ENCODE measurements at regions not wholly inside any gene's neighbourhood (a gene's known extent, or its start where the extent isn't known, plus 50 kb on each side); places are given as distances from the start of the nearest gene placed in this dataset.

DNA sequence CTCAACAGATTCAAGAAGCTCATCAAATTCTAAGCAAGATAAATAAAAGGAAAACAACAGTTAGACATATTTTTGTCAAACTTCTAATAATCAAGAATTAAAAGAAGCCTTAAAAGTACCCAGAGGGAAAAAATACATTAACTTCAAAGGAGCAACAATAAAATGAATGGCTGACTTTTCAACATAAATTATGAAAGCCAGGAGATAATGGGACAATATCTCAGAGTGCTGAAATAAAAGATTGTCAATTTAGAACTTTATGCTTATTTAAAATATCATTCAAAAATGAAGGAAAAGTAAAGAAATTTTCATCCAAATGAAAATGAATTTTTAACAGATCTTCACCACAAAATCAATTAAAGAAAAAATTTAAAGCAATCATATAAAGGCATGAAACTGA, 108.5 kb upstream of the IL6 start:
- TF ChIP-seq, protein P1, sequence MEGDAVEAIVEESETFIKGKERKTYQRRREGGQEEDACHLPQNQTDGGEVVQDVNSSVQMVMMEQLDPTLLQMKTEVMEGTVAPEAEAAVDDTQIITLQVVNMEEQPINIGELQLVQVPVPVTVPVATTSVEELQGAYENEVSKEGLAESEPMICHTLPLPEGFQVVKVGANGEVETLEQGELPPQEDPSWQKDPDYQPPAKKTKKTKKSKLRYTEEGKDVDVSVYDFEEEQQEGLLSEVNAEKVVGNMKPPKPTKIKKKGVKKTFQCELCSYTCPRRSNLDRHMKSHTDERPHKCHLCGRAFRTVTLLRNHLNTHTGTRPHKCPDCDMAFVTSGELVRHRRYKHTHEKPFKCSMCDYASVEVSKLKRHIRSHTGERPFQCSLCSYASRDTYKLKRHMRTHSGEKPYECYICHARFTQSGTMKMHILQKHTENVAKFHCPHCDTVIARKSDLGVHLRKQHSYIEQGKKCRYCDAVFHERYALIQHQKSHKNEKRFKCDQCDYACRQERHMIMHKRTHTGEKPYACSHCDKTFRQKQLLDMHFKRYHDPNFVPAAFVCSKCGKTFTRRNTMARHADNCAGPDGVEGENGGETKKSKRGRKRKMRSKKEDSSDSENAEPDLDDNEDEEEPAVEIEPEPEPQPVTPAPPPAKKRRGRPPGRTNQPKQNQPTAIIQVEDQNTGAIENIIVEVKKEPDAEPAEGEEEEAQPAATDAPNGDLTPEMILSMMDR (IDR thresholded peaks at IDR 0.05; ENCODE audit: low read depth, low read length) = no peak
- H3K4me3 ChIP-seq (replicated peaks in 1 of 2; ENCODE audit: low read depth in 2 of 2, low read length in 2 of 2) = no peak overlapping the region
- DNase-seq (ENCODE audit: low read depth in 2 of 2) = no peak

DNA sequence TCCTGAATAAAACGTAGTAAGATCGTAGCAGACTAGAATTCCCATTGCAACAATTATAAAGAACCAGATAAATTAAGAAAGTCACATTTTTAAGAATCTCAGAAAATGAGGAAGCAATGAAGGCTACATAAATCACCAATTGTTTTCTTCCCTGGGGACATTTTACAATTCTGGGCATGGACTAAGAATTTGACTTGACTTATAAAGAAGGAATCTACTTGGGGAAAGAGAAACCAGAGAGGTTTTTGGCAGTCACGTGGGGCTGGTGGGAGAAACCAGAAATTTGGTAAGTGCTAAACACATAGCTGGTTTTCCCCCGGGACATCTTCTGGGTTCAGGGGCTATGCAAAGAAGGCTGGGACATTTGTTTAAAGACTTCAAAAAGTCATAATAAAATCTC, 109.8 kb upstream of the IL6 start:
- peak in 1 of 2 donors; percentile 49 for DNase-seq (ENCODE audit: low read depth in 2 of 2)
- TF ChIP-seq, protein P1 (IDR thresholded peaks at IDR 0.05; ENCODE audit: low read depth, low read length) = no peak
- H3K4me3 ChIP-seq (replicated peaks in 1 of 2; ENCODE audit: low read depth in 2 of 2, low read length in 2 of 2) = no peak overlapping the region

DNA sequence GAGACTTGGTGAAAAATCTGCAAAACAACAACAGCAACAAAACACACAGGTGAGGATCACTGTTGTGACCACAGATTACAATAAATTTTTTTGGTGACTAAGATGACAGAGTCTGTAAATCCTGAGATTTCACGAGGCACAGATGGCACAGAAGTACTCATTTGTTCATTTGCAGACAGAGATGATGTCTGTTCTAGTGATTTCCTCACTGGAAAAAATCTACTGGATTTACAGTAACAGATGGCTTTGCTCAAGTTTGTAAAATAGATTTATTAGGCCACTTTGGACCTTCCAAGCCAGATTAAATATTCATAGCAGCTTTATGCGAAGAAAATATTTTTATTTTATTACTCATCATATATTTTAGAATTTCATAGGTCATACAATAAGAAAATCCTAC, 113.5 kb upstream of the IL6 start:
- H3K4me3 ChIP-seq (replicated peaks in 1 of 2; ENCODE audit: low read depth in 2 of 2, low read length in 2 of 2) = no peak overlapping the region
- TF ChIP-seq, protein P1 (IDR thresholded peaks at IDR 0.05; ENCODE audit: low read depth, low read length) = no peak
- DNase-seq (ENCODE audit: low read depth in 2 of 2) = no peak

DNA sequence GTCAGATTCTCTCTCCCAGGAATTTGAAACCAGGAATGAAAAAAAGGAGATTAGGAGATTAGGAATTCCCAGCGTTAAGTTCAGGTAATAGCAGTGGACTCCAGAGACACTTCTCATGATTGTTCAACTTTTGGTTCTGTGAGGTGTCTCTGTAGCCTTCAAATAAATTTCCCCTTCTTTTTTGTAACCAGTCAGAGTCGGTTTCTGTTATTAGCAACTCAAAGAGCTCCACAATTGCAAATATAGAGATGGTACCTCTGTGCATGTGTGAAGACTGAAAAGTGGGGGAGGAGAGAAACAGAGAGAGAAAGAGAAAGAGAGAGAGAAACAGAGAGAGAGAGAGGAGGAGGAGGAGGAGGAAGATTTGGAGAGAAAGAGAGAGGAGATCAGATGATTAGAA, 112.8 kb upstream of the STEAP1B start:
- H3K4me3 ChIP-seq (replicated peaks in 1 of 2; ENCODE audit: low read depth in 2 of 2, low read length in 2 of 2) = no peak overlapping the region
- DNase-seq (ENCODE audit: low read depth in 2 of 2) = no peak
- TF ChIP-seq, protein P1 (IDR thresholded peaks at IDR 0.05; ENCODE audit: low read depth, low read length) = no peak

DNA sequence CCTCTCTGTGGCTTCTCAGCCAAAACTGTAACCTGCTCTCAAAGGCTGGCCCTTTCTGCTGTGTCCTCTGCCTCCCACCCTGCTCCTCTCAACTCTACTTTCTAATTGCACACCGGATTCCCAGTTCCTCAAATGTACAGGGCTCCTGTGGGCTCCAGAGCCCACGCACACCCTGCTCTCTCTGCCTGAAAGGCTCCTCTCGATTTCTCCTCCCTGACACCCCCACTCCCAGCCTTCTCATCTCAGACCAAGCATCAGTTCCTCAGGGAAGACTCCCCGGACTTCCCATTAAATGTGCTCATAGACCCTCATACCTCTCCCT, 111.7 kb upstream of the STEAP1B start:
- DNase-seq (ENCODE audit: low read depth in 2 of 2) = no peak
- TF ChIP-seq, protein P1 (IDR thresholded peaks at IDR 0.05; ENCODE audit: low read depth, low read length) = no peak
- H3K4me3 ChIP-seq (replicated peaks in 1 of 2; ENCODE audit: low read depth in 2 of 2, low read length in 2 of 2) = no peak overlapping the region

DNA sequence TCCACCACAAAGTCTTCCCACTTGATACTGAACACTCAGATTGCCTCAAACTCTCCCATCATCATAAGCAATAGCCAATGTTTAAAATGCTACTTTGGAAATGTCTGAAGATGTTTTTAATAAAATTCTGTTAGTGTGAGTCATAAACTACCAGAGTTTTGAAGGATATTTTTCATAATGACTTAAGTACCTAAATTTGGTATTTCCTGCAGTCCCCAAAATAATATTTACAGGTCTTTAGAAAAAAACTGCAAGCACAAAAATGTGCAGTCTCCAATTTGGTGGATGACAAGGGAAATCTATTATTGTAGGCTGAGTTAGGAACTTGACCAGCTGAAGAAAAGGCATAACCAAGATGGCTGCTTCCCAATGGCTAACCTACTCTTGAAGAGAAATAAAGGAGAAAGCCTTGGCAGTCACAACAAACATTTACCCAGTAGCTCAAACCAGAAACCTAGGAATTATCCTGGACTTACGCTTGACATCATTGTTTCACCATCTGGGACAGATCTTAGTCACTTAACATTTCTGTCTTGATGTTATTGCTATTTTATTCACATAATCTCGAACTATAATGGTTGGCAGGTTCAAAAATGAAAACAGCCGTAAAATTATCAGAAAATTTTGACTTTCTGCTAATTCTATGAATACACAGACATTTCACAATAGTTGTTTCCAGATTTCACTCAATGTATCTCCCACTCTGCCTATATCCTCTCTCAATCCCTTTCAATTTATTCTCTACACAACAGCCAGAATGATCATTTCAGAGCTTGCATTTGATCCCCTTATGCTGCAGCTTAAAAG, 111.2 kb upstream of the STEAP1B start:
- H3K4me3 ChIP-seq (replicated peaks in 1 of 2; ENCODE audit: low read depth in 2 of 2, low read length in 2 of 2) = no peak overlapping the region
- DNase-seq (ENCODE audit: low read depth in 2 of 2) = peak in 1 of 2 donors; percentile 73
- TF ChIP-seq, protein P1 (IDR thresholded peaks at IDR 0.05; ENCODE audit: low read depth, low read length) = no peak

DNA sequence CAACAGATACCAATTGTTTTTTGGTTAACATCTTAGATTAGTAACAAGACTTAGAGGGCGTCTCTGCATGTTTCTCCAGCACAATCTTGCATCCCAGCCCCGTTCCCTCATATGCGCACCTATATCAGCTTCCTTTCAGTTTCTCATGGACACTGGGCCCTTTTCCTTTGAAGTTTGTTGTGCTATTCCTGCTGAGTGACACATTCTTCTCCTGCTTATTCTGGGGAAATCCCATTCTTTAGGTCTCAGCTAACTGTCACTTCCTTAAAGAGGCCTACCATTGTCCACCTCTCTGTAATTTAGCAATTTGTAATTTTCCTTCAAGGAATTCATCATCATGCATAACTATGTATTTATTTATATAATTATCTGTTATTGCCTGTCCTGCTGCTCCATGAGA, 110.3 kb upstream of the STEAP1B start:
- no peak for DNase-seq (ENCODE audit: low read depth in 2 of 2)
- H3K4me3 ChIP-seq (replicated peaks in 1 of 2; ENCODE audit: low read depth in 2 of 2, low read length in 2 of 2) = no peak overlapping the region
- TF ChIP-seq, protein P1 (IDR thresholded peaks at IDR 0.05; ENCODE audit: low read depth, low read length) = no peak
